ENCODE measurements at regions not wholly inside any gene's neighbourhood (a gene's known extent, or its start where the extent isn't known, plus 50 kb on each side); places are given as distances from the start of the nearest gene placed in this dataset.

GRCh38 chr1:90835661-90836344, 118.7 kb upstream of the BARHL2 start:
- TF ChIP-seq CTCF (IDR thresholded peaks at IDR 0.05; ENCODE audit: partially characterized antibody, unreplicated experiment), result no peak
- H3K4me1 Mint-ChIP-seq (ENCODE audit: low read depth, unreplicated experiment), result peaks cover 14% of the 10 kb centered on the region
- H3K27ac Mint-ChIP-seq (ENCODE audit: unreplicated experiment), result no peak overlapping the region
- no peak overlapping the region for H3K4me3 Mint-ChIP-seq (ENCODE audit: unreplicated experiment)
- peak; percentile 24 for DNase-seq
- no peaks in the 10 kb centered on the region for H3K36me3 Mint-ChIP-seq (ENCODE audit: unreplicated experiment)
- peaks cover 13% of the 10 kb centered on the region for H3K27me3 Mint-ChIP-seq (ENCODE audit: unreplicated experiment)
- no peaks in the 10 kb centered on the region for H3K9me3 Mint-ChIP-seq (ENCODE audit: unreplicated experiment)

GRCh38 chr1:90834886-90835660, 118.0 kb upstream of the BARHL2 start:
- peaks cover 13% of the 10 kb centered on the region for H3K27me3 Mint-ChIP-seq (ENCODE audit: unreplicated experiment)
- TF ChIP-seq CTCF (IDR thresholded peaks at IDR 0.05; ENCODE audit: partially characterized antibody, unreplicated experiment), result no peak
- no peak overlapping the region for H3K27ac Mint-ChIP-seq (ENCODE audit: unreplicated experiment)
- H3K9me3 Mint-ChIP-seq (ENCODE audit: unreplicated experiment), result no peaks in the 10 kb centered on the region
- H3K4me1 Mint-ChIP-seq (ENCODE audit: low read depth, unreplicated experiment), result peaks cover 14% of the 10 kb centered on the region
- peak overlapping the region; percentile 51 for H3K4me3 Mint-ChIP-seq (ENCODE audit: unreplicated experiment)
- DNase-seq, result peak; percentile 33
- H3K36me3 Mint-ChIP-seq (ENCODE audit: unreplicated experiment), result no peaks in the 10 kb centered on the region

GRCh38 chr1:90834354-90834885, 117.3 kb upstream of the BARHL2 start:
- no peak for DNase-seq
- Mint-ChIP-seq H3K4me1 (ENCODE audit: low read depth, unreplicated experiment) (peaks cover 14% of the 10 kb centered on the region), H3K36me3 (ENCODE audit: unreplicated experiment) (no peaks in the 10 kb centered on the region), H3K27ac (ENCODE audit: unreplicated experiment) (no peak overlapping the region), H3K27me3 (ENCODE audit: unreplicated experiment) (peaks cover 10% of the 10 kb centered on the region), H3K9me3 (ENCODE audit: unreplicated experiment) (no peaks in the 10 kb centered on the region), H3K4me3 (ENCODE audit: unreplicated experiment) (peak overlapping the region; percentile 51)
- TF ChIP-seq CTCF (IDR thresholded peaks at IDR 0.05; ENCODE audit: partially characterized antibody, unreplicated experiment), result no peak

GRCh38 chr1:90833466-90834110, 116.5 kb upstream of the BARHL2 start:
- Mint-ChIP-seq H3K4me3 (ENCODE audit: unreplicated experiment) (peak overlapping the region; percentile 51), H3K36me3 (ENCODE audit: unreplicated experiment) (no peaks in the 10 kb centered on the region), H3K4me1 (ENCODE audit: low read depth, unreplicated experiment) (peaks cover 14% of the 10 kb centered on the region), H3K27ac (ENCODE audit: unreplicated experiment) (no peak overlapping the region), H3K27me3 (ENCODE audit: unreplicated experiment) (peaks cover 8% of the 10 kb centered on the region), H3K9me3 (ENCODE audit: unreplicated experiment) (no peaks in the 10 kb centered on the region)
- DNase-seq, result no peak
- no peak for TF ChIP-seq CTCF (IDR thresholded peaks at IDR 0.05; ENCODE audit: partially characterized antibody, unreplicated experiment)
